ENCODE measurements at regions not wholly inside any gene's neighbourhood (a gene's known extent, or its start where the extent isn't known, plus 50 kb on each side); places are given as distances from the start of the nearest gene placed in this dataset.
"Not testable (repeated sequence)": the region's sequence is repeated elsewhere in the genome, so short reads cannot be mapped to it uniquely, and the experiment has no call there.

- DNase-seq = no peak
Observed at GRCh38 chr15:92763459-92763858, 107.9 kb upstream of the FAM174B start.

GRCh38 chr15:92768131-92768530 lies 112.6 kb upstream of the FAM174B start:
- not testable (repeated sequence) for DNase-seq

GRCh38 chr15:92770641-92771040 lies 115.1 kb upstream of the FAM174B start:
- DNase-seq = no peak

GRCh38 chr15:92772061-92772460 lies 116.5 kb upstream of the FAM174B start:
- no peak for DNase-seq

GRCh38 chr15:92772626-92773244 lies 117.2 kb upstream of the FAM174B start:
- DNase-seq = no peak

GRCh38 chr15:92773340-92773739 lies 117.8 kb upstream of the FAM174B start:
- DNase-seq = no peak

- DNase-seq = no peak
Observed at GRCh38 chr15:92779874-92780273, 120.2 kb upstream of the CHD2 start.

GRCh38 chr15:92780843-92781242 lies 119.3 kb upstream of the CHD2 start:
- DNase-seq = peak; percentile 39

- DNase-seq = no peak
Observed at GRCh38 chr15:92781925-92782453, 118.1 kb upstream of the CHD2 start.

- no peak for DNase-seq
Observed at GRCh38 chr15:92787116-92787515, 113.0 kb upstream of the CHD2 start.

GRCh38 chr15:92788196-92788595 lies 111.9 kb upstream of the CHD2 start:
- DNase-seq = no peak

- not testable (repeated sequence) for DNase-seq
Observed at GRCh38 chr15:92788793-92789192, 111.3 kb upstream of the CHD2 start.

- no peak for DNase-seq
Observed at GRCh38 chr15:92796161-92796611, 103.9 kb upstream of the CHD2 start.

GRCh38 chr15:92797168-92798052 lies 102.7 kb upstream of the CHD2 start:
- peak; percentile 38 for DNase-seq

- DNase-seq = no peak
Observed at GRCh38 chr15:92800013-92800412, 100.1 kb upstream of the CHD2 start.

GRCh38 chr15:92800416-92801055 lies 99.6 kb upstream of the CHD2 start:
- not testable (repeated sequence) for DNase-seq

- DNase-seq = not testable (repeated sequence)
Observed at GRCh38 chr15:92801056-92801773, 98.9 kb upstream of the CHD2 start.

GRCh38 chr15:92801774-92802464 lies 98.2 kb upstream of the CHD2 start:
- no peak for DNase-seq

GRCh38 chr15:92803536-92803851 lies 96.6 kb upstream of the CHD2 start:
- no peak for DNase-seq

- DNase-seq = no peak
Observed at GRCh38 chr15:92803852-92804609, 96.1 kb upstream of the CHD2 start.

GRCh38 chr15:92804610-92804936 lies 95.6 kb upstream of the CHD2 start:
- not testable (repeated sequence) for DNase-seq
